ENCODE measurements at regions not wholly inside any gene's neighbourhood (a gene's known extent, or its start where the extent isn't known, plus 50 kb on each side); places are given as distances from the start of the nearest gene placed in this dataset.

GRCh38 chr18:42275138-42275535, 320.1 kb downstream of the PIK3C3 start (continued):
- TF ChIP-seq TBL1XR1 (IDR thresholded peaks at IDR 0.05; ENCODE audit: low read length in 2 of 2), result no peak

GRCh38 chr18:42275949-42276730, 321.1 kb downstream of the PIK3C3 start:
- Histone ChIP-seq H3K9me3 (replicated peaks; ENCODE audit: control insufficient read depth, insufficient read depth, low read depth, low read length) (no peaks in the 10 kb centered on the region), H3K27ac (ENCODE audit: extremely low read depth, low read depth, low read length) (no peak overlapping the region), H3K79me2 (ENCODE audit: control insufficient read depth, insufficient read depth, low read length) (no peaks in the 10 kb centered on the region), H3K27me3 (ENCODE audit: control insufficient read depth in 2 of 2, insufficient read depth in 2 of 2, low read length in 2 of 2) (no peaks in the 10 kb centered on the region), H4K20me1 (replicated peaks; ENCODE audit: control insufficient read depth, insufficient read depth, low read length) (no peaks in the 10 kb centered on the region), H3K9me1 (ENCODE audit: control insufficient read depth, insufficient read depth, low read length) (no peaks in the 10 kb centered on the region), H3K4me2 (ENCODE audit: insufficient read depth, low read length) (no peak overlapping the region), H3K4me3 (no peak overlapping the region), H3K9ac (ENCODE audit: insufficient read depth in 1 of 2, low read depth in 2 of 2, low read length in 2 of 2) (no peak overlapping the region), H2AFZ (ENCODE audit: low read depth, low read length) (no peak overlapping the region), H3K36me3 (ENCODE audit: control insufficient read depth, insufficient read depth, low read length) (no peaks in the 10 kb centered on the region), H3K4me1 (replicated peaks in 1 of 2; ENCODE audit: control insufficient read depth in 2 of 2, insufficient read depth in 2 of 2, low read length in 2 of 2) (no peaks in the 10 kb centered on the region)
- BruUV-seq (replicated peaks), result no TSS peak
- in situ Hi-C loops (cut with MboI), result no loop called here
- FAIRE-seq (no peak), DNase-seq (ENCODE audit: extremely low read depth in 1 of 4, low spot score in 3 of 4) (no peak), ATAC-seq (no peak)
- 3% methylated on average over 3 of the region's 8 CpGs for WGBS (ENCODE audit: insufficient coverage, low coverage, missing lambda C conversion rate)
- ChIA-PET CTCF (ENCODE audit: low intra/inter-chr PET ratio) (no interaction called here), POLR2A (no interaction called here)
- intact Hi-C loops (cut with micrococcal nuclease), result no loop called here
- TF ChIP-seq RBM15 (IDR thresholded peaks at IDR 0.05; ENCODE audit: insufficient read depth, low read length) (no peak), HLTF (IDR thresholded peaks at IDR 0.05) (no peak), FUS (optimal IDR thresholded peaks at IDR 0.05; ENCODE audit: low read depth, low read length) (no peak), NELFE (IDR thresholded peaks at IDR 0.05; ENCODE audit: insufficient read depth, insufficient read length) (no peak), ZBTB43 (CRISPR knock-in tag; IDR thresholded peaks at IDR 0.05) (no peak), BRF2 (IDR thresholded peaks at IDR 0.05; ENCODE audit: borderline replicate concordance, insufficient read depth, insufficient read length) (no peak), ZBTB12 (CRISPR knock-in tag; IDR thresholded peaks at IDR 0.05) (no peak)
